HG03521 (cell line): ENCODE measurements at regions not wholly inside any gene's neighbourhood (a gene's known extent, or its start where the extent isn't known, plus 50 kb on each side); places are given as distances from the start of the nearest gene placed in this dataset.
A peak's percentile ranks its signal among the peaks of the same experiment; 100 is the strongest.

ENCODE experiments used
- ATAC-seq: cut with Tn5 transposase; IDR thresholded peaks from one replicate; pipeline ENCODE4 v1.9.1; 2021; ENCODE audit warnings: mild to moderate bottlenecking, moderate library complexity; ENCODE audit not compliant: unreplicated experiment

DNA sequence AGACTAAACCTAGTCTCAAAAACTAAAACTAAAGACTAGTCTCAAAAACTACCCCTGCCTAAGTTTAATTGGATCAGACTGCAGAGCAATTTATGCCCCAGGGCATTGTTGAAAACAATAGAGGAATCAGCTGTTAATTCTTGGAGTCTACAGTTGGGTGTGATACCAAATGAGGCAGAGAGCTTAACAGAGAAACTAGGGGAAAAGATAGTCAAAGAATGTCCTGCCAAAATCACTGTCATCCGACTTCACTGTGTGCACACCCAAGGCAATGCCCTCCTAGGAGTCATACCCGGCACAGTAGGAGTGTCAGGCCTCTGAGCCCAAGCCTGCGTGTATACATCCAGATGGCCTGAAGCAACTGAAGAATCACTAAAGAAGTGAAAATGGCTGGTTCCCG is 90.5 kb upstream of the TOMM7 start:
- ATAC-seq, result no peak

DNA sequence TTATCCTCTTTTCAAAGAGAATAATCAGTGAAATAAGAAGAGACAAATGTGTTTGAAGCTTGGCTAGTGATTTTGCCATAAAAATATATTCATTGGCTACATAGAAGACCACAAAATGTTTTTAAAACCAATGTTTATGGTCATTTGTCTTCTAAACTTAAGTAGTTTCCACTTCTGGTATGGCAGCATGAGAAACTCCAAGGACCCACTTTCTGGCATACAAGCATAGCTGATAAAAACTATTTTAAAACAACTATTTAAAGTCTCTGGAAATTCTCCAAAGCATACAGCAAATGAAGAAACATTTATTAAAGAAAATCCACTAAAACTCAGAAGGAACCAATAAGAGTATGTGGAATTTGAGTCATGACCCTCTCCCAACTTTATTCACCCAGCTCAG is 89.2 kb upstream of the TOMM7 start:
- ATAC-seq, result no peak

DNA sequence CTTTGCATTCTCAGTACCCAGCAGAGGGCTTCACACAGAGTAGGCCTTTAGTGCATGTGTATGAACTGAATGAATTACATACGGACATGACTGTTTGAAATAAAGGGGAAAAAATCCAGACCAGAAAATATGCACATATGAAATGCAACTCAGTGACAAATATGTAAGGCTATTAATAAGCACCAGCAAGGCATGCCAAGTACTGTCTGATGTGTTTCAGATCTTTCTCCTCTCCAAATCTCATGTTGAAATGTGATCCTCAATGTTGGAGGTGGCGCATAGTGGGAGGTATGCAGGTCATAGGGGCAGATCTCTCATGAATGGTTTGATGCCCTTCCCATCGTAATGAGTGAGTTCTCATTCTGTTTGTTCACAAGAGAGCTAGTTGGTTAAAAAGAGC is 87.3 kb upstream of the TOMM7 start:
- ATAC-seq, result no peak

DNA sequence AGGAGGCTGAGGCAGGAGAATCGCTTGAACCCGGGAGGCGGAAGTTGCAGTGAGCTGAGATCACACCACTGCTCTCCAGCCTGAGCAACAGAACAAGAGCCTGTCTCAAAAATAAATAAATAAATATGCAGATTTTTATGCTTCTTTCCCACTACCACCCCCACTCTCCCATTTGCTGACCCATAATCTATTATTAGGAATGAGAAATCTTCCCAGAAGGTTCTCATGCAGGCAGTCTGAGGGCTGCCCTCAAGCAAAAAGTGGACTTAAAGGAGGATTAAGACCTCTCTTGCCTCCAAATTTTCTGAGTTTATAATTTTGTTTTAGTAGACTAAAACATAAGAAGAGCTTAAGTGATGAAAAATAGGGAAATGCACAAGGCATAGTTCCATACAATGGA is 85.2 kb upstream of the TOMM7 start:
- ATAC-seq, result no peak

DNA sequence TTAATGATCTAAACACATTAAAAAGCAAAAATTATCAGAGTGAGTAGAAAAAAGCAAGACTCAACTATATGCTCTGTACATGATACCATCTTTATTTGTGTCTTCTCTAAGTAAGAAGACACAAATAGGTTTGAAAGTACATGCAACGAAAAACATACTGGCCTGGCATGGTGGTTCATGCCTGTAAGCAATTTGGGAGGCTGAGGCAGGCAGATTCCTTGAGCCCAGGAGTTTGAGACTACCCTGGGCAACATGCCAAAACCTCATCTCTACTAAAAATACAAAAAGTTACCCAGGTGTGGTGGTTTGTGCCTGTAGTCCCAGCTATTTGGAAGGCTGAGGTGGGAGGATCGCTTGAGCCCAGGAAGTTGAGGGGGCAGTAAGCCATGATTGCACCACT is 78.1 kb upstream of the TOMM7 start:
- no peak for ATAC-seq

DNA sequence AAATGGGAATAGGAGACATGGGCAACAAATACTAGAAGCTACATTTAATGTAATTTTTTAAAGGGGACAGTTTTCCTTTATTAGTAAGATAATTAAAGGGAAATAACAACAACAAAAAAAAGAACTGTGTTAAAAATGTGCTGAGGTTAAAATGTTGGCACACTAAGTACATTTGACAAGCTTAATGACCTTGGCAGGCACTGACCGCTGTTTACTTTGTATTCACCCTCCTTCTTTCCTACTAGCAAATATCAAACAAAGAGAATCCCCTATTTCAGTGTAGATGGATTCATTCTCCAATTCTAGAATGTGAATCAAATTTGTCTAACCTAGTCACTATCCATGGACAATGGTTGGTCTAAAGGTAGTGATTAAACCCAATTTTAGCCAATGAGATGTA is 77.5 kb upstream of the TOMM7 start:
- ATAC-seq, result no peak

DNA sequence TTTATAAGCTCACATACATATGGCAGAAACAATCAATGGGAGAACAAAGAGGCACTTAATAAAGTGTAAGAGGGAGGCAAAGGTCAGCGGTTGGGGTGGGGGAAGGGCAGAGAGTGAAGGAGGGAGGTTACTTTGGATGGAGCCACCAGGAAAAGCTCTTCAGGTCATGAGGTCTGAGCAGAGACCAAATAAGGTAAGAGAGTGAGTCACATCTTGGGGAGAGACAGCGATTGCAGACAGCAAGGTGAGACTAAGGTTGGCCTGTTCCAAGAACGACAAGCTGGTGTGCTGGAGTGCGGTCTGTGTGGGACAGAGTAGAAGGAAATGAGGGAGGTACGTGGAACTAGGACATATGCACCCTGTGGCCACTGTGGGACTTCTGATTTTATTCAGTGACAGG is 74.3 kb upstream of the TOMM7 start:
- ATAC-seq, result no peak

DNA sequence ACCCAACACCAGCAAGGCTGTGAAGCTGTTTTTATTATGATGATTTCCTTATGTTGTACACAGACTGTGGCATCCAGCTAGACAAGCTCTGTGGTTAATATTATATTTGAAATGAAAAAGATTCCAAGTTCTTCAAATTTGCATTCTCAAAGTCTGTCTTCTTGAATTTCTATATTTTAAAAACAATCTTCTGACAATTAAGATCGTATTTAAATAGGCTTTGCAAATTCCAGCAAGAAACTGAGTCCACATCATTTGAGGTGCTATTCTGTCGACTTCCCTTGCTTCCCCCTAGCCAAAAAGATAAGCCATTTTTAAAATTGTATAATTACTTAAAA is 73.1 kb upstream of the TOMM7 start:
- no peak for ATAC-seq

DNA sequence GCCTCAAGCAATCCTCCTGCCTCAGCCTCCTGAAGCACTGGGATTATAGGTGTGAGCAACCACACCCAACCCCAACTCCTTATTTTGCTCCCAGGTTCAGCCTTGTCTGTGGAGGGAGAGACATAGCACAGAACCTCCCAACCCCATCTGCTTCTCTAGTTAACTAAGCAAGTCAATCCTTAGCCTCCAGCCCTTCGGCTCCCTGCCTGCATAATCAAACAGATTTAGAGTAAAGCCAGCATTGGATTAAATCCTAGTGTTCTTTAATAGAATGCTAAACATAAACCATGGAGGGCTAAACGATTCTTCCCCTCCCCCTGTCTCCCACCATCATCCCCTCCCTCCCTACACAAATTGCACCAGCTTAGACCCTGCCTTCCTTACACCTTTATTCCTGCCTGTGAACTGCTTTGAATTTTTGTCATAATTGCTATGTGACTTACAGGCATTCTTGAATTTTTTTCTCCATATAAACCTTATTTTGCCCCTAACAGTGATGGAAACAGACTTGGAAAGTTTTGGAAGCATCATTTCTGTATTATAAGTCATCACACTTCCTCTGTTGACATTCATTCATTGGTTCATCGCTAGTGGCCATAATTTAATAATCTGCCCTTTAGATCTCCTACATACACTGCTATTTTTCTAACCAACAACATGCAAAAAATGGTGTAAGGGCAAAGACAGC is 72.6 kb upstream of the TOMM7 start:
- ATAC-seq, result no peak

DNA sequence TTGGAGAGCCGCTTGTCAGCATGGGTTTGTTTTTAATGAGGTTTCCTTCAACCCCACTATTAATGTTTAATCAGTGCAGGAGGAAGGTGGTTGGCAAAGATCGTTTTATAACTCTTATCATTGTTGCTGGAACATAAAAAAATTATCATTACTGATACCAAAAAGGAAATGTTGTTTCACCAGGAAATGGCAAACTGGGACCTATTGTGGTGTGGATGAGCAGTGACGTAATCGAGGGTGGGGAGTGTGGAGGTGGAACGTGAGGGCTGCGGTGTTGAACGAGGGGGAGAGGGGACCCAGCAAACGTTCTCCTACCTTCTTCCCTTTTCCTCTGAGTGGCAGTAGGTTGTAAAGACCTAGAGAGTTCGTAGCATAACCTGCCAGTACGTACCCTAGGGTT is 71.9 kb upstream of the TOMM7 start:
- ATAC-seq, result no peak

DNA sequence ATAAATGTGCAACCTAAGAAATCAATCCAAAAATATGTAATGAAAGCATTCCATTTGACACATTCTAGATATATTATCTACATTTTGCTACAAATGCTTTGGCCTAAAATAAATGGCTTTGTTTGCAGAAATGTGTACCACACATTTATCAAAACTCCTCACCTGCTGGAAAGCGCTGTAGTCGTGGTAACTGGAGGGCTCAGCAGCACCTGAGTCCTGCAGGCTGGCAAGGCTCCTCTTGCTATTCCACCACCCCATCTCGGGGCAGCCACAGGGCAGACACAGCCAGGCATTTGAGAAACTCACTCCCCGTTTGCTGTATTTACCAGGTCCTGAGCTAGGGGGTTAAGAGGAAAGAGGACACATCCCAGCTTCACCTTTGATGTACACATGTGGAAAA is 68.1 kb upstream of the TOMM7 start:
- no peak for ATAC-seq

DNA sequence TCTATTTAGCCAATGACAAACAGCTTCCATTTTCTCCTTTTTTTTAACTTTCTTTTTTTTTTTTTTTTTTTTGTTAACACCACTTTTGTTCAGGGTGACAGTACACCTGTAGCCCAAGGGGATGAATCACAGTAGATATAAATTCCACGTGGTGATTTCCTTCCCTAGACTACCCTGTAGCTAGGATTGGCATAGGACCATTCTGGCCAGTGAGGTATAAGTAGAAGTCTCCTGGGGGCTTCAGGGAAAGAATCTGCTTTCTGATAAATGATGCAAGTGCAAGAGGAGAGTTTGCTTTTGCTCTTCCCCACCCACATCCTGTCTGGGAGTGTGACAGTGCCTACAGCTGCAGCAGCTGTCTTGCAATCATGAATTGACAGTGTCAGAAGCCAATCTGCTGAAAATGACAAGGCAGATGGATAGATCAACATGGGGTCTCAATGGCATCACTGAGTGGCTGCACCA is 63.2 kb upstream of the TOMM7 start:
- ATAC-seq, result peak; percentile 97

DNA sequence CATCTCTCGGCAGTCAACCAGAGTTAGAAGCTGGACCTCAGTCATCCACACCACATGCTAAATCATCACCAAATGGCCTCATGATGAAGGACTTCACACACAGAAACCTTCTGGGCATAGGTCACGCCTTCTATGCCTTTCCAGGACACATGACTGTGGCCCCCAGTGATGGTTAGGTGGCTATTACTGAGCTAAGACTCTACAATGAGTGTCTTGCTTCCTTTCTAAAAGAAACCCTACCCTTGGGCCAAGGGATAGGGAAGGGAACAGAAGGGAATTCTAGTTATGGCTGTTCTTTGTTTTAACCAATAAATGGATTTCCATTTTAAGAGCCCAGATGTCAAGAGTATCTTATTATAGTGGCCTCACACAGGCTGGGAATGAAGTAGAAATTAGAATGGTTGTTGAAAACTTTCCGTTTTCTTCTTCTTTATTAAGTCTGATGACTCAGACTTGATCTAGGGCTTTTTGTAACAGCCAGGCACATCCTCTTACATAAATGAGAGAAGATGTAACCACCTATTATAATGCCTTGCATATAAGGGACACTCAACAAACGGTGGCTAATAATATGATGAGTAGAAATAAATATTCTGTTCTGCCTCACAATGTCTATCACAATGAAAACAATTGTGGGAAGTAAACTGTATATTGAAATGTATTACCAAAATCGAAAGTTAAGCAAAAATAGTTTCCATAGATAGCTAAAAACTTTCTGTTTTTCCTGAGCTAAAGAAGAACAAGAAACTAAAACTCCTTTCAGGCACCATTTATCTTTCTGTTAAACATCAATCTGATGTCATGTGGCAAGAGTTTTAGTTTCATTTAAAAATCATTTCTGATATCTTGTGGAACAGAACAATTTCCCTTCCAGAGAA is 62.5 kb upstream of the TOMM7 start:
- peak; percentile 32 for ATAC-seq

DNA sequence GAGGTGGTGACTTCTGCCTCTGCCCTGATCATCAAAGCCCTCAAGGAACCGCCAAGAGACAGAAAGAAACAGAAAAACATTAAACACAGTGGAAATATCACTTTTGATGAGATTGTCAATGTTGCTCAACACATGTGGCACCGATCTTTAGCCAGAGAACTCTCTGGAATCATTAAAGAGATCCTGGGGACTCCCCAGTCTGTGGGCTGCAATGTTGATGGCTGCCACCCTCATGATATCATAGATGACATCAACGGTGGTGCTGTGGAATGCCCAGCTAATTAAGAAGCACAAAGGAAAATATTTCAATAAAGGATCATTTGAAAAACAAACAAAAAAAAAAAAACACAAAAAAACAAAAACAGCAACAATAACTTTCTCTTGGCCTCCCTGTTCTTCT is 59.5 kb upstream of the TOMM7 start:
- ATAC-seq, result no peak

DNA sequence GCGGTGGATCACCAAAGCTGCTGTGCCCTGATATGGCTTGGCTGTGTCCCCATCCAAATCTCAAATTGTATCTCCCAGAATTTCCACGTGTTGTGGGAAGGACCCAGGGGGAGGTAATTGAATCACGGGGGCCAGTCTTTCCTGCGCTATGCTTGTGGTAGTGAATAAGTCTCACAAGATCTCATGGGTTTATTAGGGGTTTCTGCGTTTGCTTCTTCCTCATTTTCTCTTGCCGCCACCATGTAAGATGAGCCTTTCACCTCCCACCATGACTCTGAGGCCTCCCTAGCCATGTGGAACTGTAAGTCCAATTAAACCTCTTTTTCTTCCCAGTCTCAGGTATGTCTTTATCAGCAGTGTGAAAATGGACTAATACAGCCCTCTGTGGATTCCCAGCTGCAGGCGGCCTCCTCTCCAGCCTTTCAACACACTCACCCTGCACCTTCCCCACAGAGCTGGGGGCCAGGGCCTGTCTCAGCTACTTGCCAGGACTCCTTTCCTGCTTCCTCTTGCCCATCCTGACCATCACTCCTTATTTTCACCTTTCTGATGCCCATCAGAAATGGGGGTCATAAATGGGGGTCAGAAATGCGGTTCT is 57.2 kb upstream of the TOMM7 start:
- no peak for ATAC-seq

DNA sequence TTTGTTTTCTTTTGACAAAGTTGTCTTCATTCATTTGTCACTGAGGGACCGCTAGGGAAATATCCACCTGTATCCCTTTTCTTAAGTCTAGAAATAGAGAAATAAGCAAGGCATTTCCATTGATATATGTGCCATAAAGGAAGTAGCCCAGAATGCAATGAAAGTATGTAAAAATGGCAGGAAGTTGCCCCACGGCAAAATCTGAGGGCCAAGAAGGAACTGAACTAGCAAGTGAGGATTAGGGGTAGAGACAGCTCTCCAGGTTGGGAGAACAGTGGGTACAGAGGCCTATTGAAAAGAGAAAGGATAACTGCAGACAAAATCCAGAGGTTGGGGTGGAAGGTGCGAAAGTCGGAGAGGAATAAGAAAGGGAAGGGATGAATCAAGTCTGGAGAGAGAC is 56.6 kb upstream of the TOMM7 start:
- no peak for ATAC-seq

DNA sequence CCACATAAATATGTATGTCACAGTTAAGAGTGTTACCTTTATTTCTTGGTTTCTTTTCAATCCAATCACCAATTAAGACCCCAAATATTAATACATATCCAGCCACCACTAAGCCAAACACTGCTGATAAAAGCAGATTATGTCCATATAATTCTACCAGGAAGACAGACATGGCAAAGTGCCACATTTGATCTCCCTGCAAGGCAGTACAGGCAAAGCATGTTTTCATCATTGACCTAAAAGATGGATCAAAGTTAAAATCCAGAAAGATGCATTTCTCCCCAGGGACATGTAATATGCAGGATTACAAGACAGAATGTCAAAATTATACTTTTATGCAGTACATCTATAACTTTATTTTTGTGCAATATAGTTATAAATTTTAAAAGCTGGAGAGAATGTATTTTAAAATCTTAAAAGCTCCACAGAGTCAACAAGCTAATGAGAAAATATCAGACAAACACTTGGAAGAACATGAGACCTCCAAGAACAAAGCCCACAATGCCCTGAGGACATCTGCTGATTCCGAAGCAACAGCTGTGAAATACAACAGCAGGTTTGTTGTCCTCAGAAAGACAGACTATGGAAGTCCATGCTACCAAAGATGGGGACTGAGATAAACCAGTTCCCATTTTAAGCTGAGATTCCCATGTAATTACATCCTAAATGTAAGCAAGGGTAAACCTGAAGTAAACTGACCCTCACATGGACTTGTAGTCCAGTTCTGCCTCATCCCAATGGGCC is 54.5 kb upstream of the TOMM7 start:
- no peak for ATAC-seq

DNA sequence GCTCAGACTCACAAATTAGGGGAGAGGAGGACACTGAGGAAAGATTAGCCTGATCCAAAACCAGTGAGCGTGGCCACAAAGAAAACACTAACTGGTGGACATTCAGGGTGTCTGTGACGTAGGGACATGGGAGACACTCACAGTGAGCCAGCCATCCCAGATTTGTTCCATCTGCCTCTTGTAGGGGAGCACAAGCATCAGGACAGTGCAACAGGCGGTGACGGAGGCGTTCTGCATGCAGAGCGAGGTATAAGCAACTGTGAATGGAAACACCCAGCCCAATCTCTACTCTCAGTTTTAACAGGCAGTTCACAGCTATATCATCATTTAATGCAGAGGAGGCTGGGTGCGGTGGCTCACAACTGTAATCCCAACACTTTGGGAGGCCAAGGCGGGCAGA is 52.8 kb upstream of the TOMM7 start:
- ATAC-seq, result no peak

DNA sequence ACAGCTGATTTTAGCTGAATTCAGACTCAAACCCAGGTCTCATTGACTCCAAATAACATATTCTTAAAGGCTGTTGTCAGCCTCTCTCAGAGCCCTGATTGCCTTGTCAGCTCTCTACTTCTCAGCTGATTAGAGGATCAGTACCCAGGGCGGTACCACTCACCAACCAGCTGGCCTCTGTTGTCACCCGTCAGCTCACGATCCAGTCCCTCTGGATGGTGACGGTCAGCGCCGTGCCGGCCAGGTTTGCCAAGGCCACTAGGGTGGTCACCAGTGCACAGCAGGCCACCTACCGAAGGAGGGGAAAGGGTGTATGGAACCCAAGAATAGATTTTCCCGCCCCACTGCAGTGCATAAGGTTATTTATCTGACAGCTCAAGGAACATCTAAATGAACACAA is 52.3 kb upstream of the TOMM7 start:
- no peak for ATAC-seq
